OCI-LY1 (cell line): ENCODE measurements at regions not wholly inside any gene's neighbourhood (a gene's known extent, or its start where the extent isn't known, plus 50 kb on each side); places are given as distances from the start of the nearest gene placed in this dataset.

ENCODE experiments used
- EZH2 ChIP-seq: fragments of 200-600 bp; sonication (generic), shearing (Covaris generic); IDR thresholded peaks from 2 replicates; pipeline ENCODE4 v1.8.0; 2017; ENCODE audit warnings: borderline replicate concordance, mixed run types, mild to moderate bottlenecking, antibody characterized with exemption, low read length, moderate library complexity, mixed read lengths
- TF ChIP-seq, protein P1 (sequence below): fragments of 200-600 bp; sonication (generic), shearing (Covaris generic); IDR thresholded peaks from 2 replicates; pipeline ENCODE4 v1.5.1; 2017; ENCODE audit warnings: mild to moderate bottlenecking, antibody characterized with exemption, low read length, moderate library complexity, mixed read lengths

- TF ChIP-seq, protein P1, sequence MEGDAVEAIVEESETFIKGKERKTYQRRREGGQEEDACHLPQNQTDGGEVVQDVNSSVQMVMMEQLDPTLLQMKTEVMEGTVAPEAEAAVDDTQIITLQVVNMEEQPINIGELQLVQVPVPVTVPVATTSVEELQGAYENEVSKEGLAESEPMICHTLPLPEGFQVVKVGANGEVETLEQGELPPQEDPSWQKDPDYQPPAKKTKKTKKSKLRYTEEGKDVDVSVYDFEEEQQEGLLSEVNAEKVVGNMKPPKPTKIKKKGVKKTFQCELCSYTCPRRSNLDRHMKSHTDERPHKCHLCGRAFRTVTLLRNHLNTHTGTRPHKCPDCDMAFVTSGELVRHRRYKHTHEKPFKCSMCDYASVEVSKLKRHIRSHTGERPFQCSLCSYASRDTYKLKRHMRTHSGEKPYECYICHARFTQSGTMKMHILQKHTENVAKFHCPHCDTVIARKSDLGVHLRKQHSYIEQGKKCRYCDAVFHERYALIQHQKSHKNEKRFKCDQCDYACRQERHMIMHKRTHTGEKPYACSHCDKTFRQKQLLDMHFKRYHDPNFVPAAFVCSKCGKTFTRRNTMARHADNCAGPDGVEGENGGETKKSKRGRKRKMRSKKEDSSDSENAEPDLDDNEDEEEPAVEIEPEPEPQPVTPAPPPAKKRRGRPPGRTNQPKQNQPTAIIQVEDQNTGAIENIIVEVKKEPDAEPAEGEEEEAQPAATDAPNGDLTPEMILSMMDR: no peak
- no peak for TF ChIP-seq EZH2
These were observed 66.1 kb upstream of the C1QTNF9B start for GRCh38 chr13:23963184-23963931.
